HAP-1 (cell line): ENCODE measurements at regions not wholly inside any gene's neighbourhood (a gene's known extent, or its start where the extent isn't known, plus 50 kb on each side); places are given as distances from the start of the nearest gene placed in this dataset.

ENCODE experiments used
- DNase-seq, 2 experiments: peaks; one replicate each; pipeline ENCODE4 v3.0.0-alpha.2; 2016 to 2020; ENCODE audit warnings: low spot score in 2 of 2
- H3K27me3 ChIP-seq: fragments of 250-450 bp; sonication (Bioruptor Pico); 2 replicates; pipeline ENCODE4 v1.5.1; 2020; ENCODE audit warnings: low read depth, mild to moderate bottlenecking, moderate library complexity
- H3K36me3 ChIP-seq: fragments of 250-450 bp; sonication (Bioruptor Pico); replicated peaks from 2 replicates; pipeline ENCODE4 v1.5.1; 2020; ENCODE audit warnings: mild to moderate bottlenecking
- H3K4me1 ChIP-seq: fragments of 250-450 bp; sonication (Bioruptor Pico); 2 replicates; pipeline ENCODE4 v1.5.1; 2020; ENCODE audit warnings: mild to moderate bottlenecking
- H3K4me3 ChIP-seq: fragments of 250-450 bp; sonication (Bioruptor Pico); 2 replicates; pipeline ENCODE4 v1.5.1; 2020; ENCODE audit warnings: mild to moderate bottlenecking, moderate library complexity
- H3K9me3 ChIP-seq: fragments of 250-450 bp; sonication (Bioruptor Pico); 2 replicates; pipeline ENCODE4 v1.5.1; 2020; ENCODE audit warnings: mild to moderate bottlenecking, moderate library complexity
- in situ Hi-C: fragments of 300-500 bp; cut with MboI; formaldehyde crosslinking; loops from 3 replicates; pipeline ENCODE4 v1.14.3; 2020; ENCODE audit warnings: low sequenced_read_pairs, inconsistent platforms, mixed read lengths

- in situ Hi-C loops, result no loop called here
- H3K4me1 ChIP-seq, result peaks cover 3% of the 10 kb centered on the region
- peaks cover 28% of the 10 kb centered on the region for H3K36me3 ChIP-seq
- no peak for DNase-seq
- no peaks in the 10 kb centered on the region for H3K9me3 ChIP-seq
- H3K27me3 ChIP-seq, result no peaks in the 10 kb centered on the region
- peak overlapping the region; percentile 59 for H3K4me3 ChIP-seq
These were observed 97.8 kb downstream of the ZNF674 start for GRCh38 chrX:46447384-46447783.

- peaks cover 26% of the 10 kb centered on the region for H3K36me3 ChIP-seq
- no peaks in the 10 kb centered on the region for H3K27me3 ChIP-seq
- peaks cover 3% of the 10 kb centered on the region for H3K4me1 ChIP-seq
- in situ Hi-C loops, result no loop called here
- peak overlapping the region; percentile 59 for H3K4me3 ChIP-seq
- DNase-seq, result peak; percentile 84 to 97
- no peaks in the 10 kb centered on the region for H3K9me3 ChIP-seq
These were observed 98.4 kb downstream of the ZNF674 start for GRCh38 chrX:46446727-46447378.

GRCh38 chrX:46444011-46444410 lies 101.2 kb downstream of the ZNF674 start:
- Histone ChIP-seq H3K36me3 (peaks cover 3% of the 10 kb centered on the region; the same call in 1 of the 2 replicates), H3K4me1 (peaks cover 3% of the 10 kb centered on the region), H3K9me3 (no peaks in the 10 kb centered on the region), H3K27me3 (no peaks in the 10 kb centered on the region), H3K4me3 (no peak overlapping the region)
- DNase-seq, result no peak
- in situ Hi-C loops, result no loop called here

- H3K36me3 ChIP-seq, result no peaks in the 10 kb centered on the region
- no peaks in the 10 kb centered on the region for H3K27me3 ChIP-seq
- H3K9me3 ChIP-seq, result no peaks in the 10 kb centered on the region
- DNase-seq, result no peak
- H3K4me1 ChIP-seq, result no peaks in the 10 kb centered on the region
- in situ Hi-C loops, result no loop called here
- H3K4me3 ChIP-seq, result no peak overlapping the region
These were observed 108.5 kb downstream of the ZNF674 start for GRCh38 chrX:46436744-46437143.

- Histone ChIP-seq H3K36me3 (no peaks in the 10 kb centered on the region), H3K27me3 (no peaks in the 10 kb centered on the region; the same call in 1 of the 2 replicates), H3K4me1 (no peaks in the 10 kb centered on the region), H3K9me3 (no peaks in the 10 kb centered on the region), H3K4me3 (no peak overlapping the region)
- no peak for DNase-seq
- in situ Hi-C loops, result no loop called here
These were observed 111.3 kb downstream of the ZNF674 start for GRCh38 chrX:46433892-46434291.

GRCh38 chrX:46408553-46409407 lies 136.4 kb downstream of the ZNF674 start:
- peak; percentile 71 to 89 for DNase-seq
- no peaks in the 10 kb centered on the region for H3K36me3 ChIP-seq
- in situ Hi-C loops, result no loop called here
- no peaks in the 10 kb centered on the region for H3K9me3 ChIP-seq
- no peaks in the 10 kb centered on the region for H3K4me1 ChIP-seq
- H3K4me3 ChIP-seq, result no peak overlapping the region
- no peaks in the 10 kb centered on the region for H3K27me3 ChIP-seq

GRCh38 chrX:46407753-46408130 lies 137.5 kb downstream of the ZNF674 start:
- no peak overlapping the region for H3K4me3 ChIP-seq
- no peaks in the 10 kb centered on the region for H3K36me3 ChIP-seq
- no peaks in the 10 kb centered on the region for H3K27me3 ChIP-seq
- no peak for DNase-seq
- H3K9me3 ChIP-seq, result no peaks in the 10 kb centered on the region
- in situ Hi-C loops, result no loop called here
- H3K4me1 ChIP-seq, result no peaks in the 10 kb centered on the region

GRCh38 chrX:46407036-46407752 lies 138.0 kb downstream of the ZNF674 start:
- in situ Hi-C loops, result no loop called here
- H3K36me3 ChIP-seq, result no peaks in the 10 kb centered on the region
- no peaks in the 10 kb centered on the region for H3K27me3 ChIP-seq
- no peaks in the 10 kb centered on the region for H3K9me3 ChIP-seq
- no peak for DNase-seq
- no peak overlapping the region for H3K4me3 ChIP-seq
- no peaks in the 10 kb centered on the region for H3K4me1 ChIP-seq

- no peaks in the 10 kb centered on the region for H3K27me3 ChIP-seq
- in situ Hi-C loops, result no loop called here
- H3K4me1 ChIP-seq, result no peaks in the 10 kb centered on the region
- H3K4me3 ChIP-seq, result no peak overlapping the region
- no peaks in the 10 kb centered on the region for H3K9me3 ChIP-seq
- H3K36me3 ChIP-seq, result no peaks in the 10 kb centered on the region
- DNase-seq, result no peak
These were observed 140.4 kb downstream of the ZNF674 start for GRCh38 chrX:46404774-46405173.

- no peak for DNase-seq
- Histone ChIP-seq H3K4me1 (no peaks in the 10 kb centered on the region), H3K36me3 (no peaks in the 10 kb centered on the region), H3K27me3 (no peaks in the 10 kb centered on the region), H3K4me3 (no peak overlapping the region), H3K9me3 (no peaks in the 10 kb centered on the region)
- in situ Hi-C loops, result no loop called here
These were observed 144.4 kb downstream of the ZNF674 start for GRCh38 chrX:46400530-46401443.

GRCh38 chrX:46398874-46399273 lies 146.3 kb downstream of the ZNF674 start:
- no peaks in the 10 kb centered on the region for H3K36me3 ChIP-seq
- no peaks in the 10 kb centered on the region for H3K27me3 ChIP-seq
- in situ Hi-C loops, result loop anchor here (25.0 kb wide), 1 partner anchor 887 kb away; no protein-coding TSS in a partner anchor
- no peaks in the 10 kb centered on the region for H3K9me3 ChIP-seq
- no peak overlapping the region for H3K4me3 ChIP-seq
- no peaks in the 10 kb centered on the region for H3K4me1 ChIP-seq
- no peak for DNase-seq

- in situ Hi-C loops, result loop anchor here (25.0 kb wide), 1 partner anchor 886 kb away; no protein-coding TSS in a partner anchor
- no peak for DNase-seq
- Histone ChIP-seq H3K36me3 (no peaks in the 10 kb centered on the region), H3K4me3 (no peak overlapping the region), H3K4me1 (no peaks in the 10 kb centered on the region), H3K9me3 (no peaks in the 10 kb centered on the region), H3K27me3 (no peaks in the 10 kb centered on the region)
These were observed 147.1 kb downstream of the ZNF674 start for GRCh38 chrX:46398126-46398525.

- Histone ChIP-seq H3K4me3 (no peak overlapping the region), H3K9me3 (no peaks in the 10 kb centered on the region; the same call in 1 of the 2 replicates), H3K4me1 (no peaks in the 10 kb centered on the region), H3K27me3 (no peaks in the 10 kb centered on the region), H3K36me3 (no peaks in the 10 kb centered on the region)
- DNase-seq, result peak in 1 of 2 experiments; percentile 10
- in situ Hi-C loops, result loop anchor here (25.0 kb wide), 1 partner anchor 874 kb away; no protein-coding TSS in a partner anchor
These were observed 158.7 kb downstream of the ZNF674 start for GRCh38 chrX:46386511-46386910.
